ENCODE measurements at regions not wholly inside any gene's neighbourhood (a gene's known extent, or its start where the extent isn't known, plus 50 kb on each side); places are given as distances from the start of the nearest gene placed in this dataset.
"Not testable (repeated sequence)": the region's sequence is repeated elsewhere in the genome, so short reads cannot be mapped to it uniquely, and the experiment has no call there.

GRCh38 chr4:164350716-164351115 lies 403.2 kb upstream of the SMIM31 start:
- not testable (repeated sequence) for DNase-seq

- no peak for DNase-seq
Measured at GRCh38 chr4:164357957-164358356, 396.0 kb upstream of the SMIM31 start.

- DNase-seq = no peak
Measured at GRCh38 chr4:164358400-164358799, 395.5 kb upstream of the SMIM31 start.

- DNase-seq = no peak
Measured at GRCh38 chr4:164359881-164360280, 394.1 kb upstream of the SMIM31 start.

GRCh38 chr4:164368894-164369293 lies 385.0 kb upstream of the SMIM31 start:
- no peak for DNase-seq

GRCh38 chr4:164373021-164373420 lies 380.9 kb upstream of the SMIM31 start:
- DNase-seq = no peak

- DNase-seq = no peak
Measured at GRCh38 chr4:164377277-164377676, 376.7 kb upstream of the SMIM31 start.

GRCh38 chr4:164378361-164378760 lies 375.6 kb upstream of the SMIM31 start:
- no peak for DNase-seq

GRCh38 chr4:164379694-164380093 lies 374.2 kb upstream of the SMIM31 start:
- no peak for DNase-seq

GRCh38 chr4:164381859-164382258 lies 372.1 kb upstream of the SMIM31 start:
- DNase-seq = no peak

- no peak for DNase-seq
Measured at GRCh38 chr4:164383058-164383357, 370.9 kb upstream of the SMIM31 start.

- no peak for DNase-seq
Measured at GRCh38 chr4:164383358-164384220, 370.3 kb upstream of the SMIM31 start.

GRCh38 chr4:164384416-164384815 lies 369.5 kb upstream of the SMIM31 start:
- DNase-seq = no peak

- DNase-seq = no peak
Measured at GRCh38 chr4:164396439-164396838, 357.5 kb upstream of the SMIM31 start.

GRCh38 chr4:164402554-164402953 lies 351.4 kb upstream of the SMIM31 start:
- DNase-seq = no peak

- DNase-seq = no peak
Measured at GRCh38 chr4:164405774-164406173, 348.2 kb upstream of the SMIM31 start.

- DNase-seq = no peak
Measured at GRCh38 chr4:164408831-164409230, 345.1 kb upstream of the SMIM31 start.

GRCh38 chr4:164410401-164410800 lies 343.5 kb upstream of the SMIM31 start:
- DNase-seq = no peak

GRCh38 chr4:164412246-164412645 lies 341.7 kb upstream of the SMIM31 start:
- no peak for DNase-seq

GRCh38 chr4:164413743-164414142 lies 340.2 kb upstream of the SMIM31 start:
- DNase-seq = no peak

GRCh38 chr4:164423819-164424218 lies 330.1 kb upstream of the SMIM31 start:
- DNase-seq = no peak

- DNase-seq = no peak
Measured at GRCh38 chr4:164424846-164425245, 329.1 kb upstream of the SMIM31 start.

GRCh38 chr4:164428561-164428960 lies 325.4 kb upstream of the SMIM31 start:
- no peak for DNase-seq

GRCh38 chr4:164438321-164438720 lies 315.6 kb upstream of the SMIM31 start:
- DNase-seq = no peak

- DNase-seq = no peak
Measured at GRCh38 chr4:164439037-164439436, 314.9 kb upstream of the SMIM31 start.
